ENCODE measurements at regions not wholly inside any gene's neighbourhood (a gene's known extent, or its start where the extent isn't known, plus 50 kb on each side); places are given as distances from the start of the nearest gene placed in this dataset.

GRCh38 chr2:155599834-155600233 lies 732.7 kb downstream of the NR4A2 start:
- no peak for TF ChIP-seq CTCF (conservative IDR thresholded peaks at IDR 0.05; ENCODE audit: low read length)
- no peak for TF ChIP-seq EZH2phosphoT487 (IDR thresholded peaks at IDR 0.05; ENCODE audit: borderline replicate concordance, low read depth, low read length)
